K562 (cell line): ENCODE measurements at regions not wholly inside any gene's neighbourhood (a gene's known extent, or its start where the extent isn't known, plus 50 kb on each side); places are given as distances from the start of the nearest gene placed in this dataset.
"Not testable (repeated sequence)": the region's sequence is repeated elsewhere in the genome, so short reads cannot be mapped to it uniquely, and the experiment has no call there.

Source experiments
- ATAC-seq: fragments of 200-7000 bp; cut with Tn5 transposase; 3 replicates; pipeline ENCODE4 v1.9.1; 2020; ENCODE audit warnings: moderate library complexity
- BruUV-seq: library from RNA; stranded (reverse); fragments of 400-500 nt; replicated peaks from 2 replicates; lab custom pipeline; 2021; lab: Mats Ljungman, UMichigan
- CTCF ChIA-PET: fragments of 300-600 bp; formaldehyde crosslinking; extraction: SDS; loops from one replicate; lab custom pipeline; 2021; ENCODE audit warnings: low intra/inter-chr PET ratio; lab: Yijun Ruan, JAX
- POLR2A ChIA-PET: fragments of 300-600, 350-650 bp; sonication (Branson Sonifier 250); formaldehyde crosslinking; extraction: SDS; loops from one replicate; lab custom pipeline; 2021; ENCODE audit warnings: antibody characterized with exemption, inconsistent platforms; lab: Yijun Ruan, JAX
- DNase-seq, 4 experiments: peaks; one replicate each; pipeline versions ENCODE4 v3.0.0 to v3.0.0-alpha.2; 2011 to 2018; ENCODE audit warnings: low spot score in 3 of 4, mixed read lengths in 3 of 4; ENCODE audit errors: extremely low read depth in 1 of 4
- FAIRE-seq: peaks from 2 replicates; lab custom pipeline; 2011; peaks lifted over from hg19 to GRCh38; lab: Jason Lieb, UNC
- H2AFZ ChIP-seq: 2 replicates; pipeline ENCODE4 v1.6.0; 2011; ENCODE audit warnings: low read depth, low read length, control low read depth, inconsistent platforms
- H3K27ac ChIP-seq: fragments of 200-600 bp; 3 replicates; pipeline ENCODE4 v1.8.0; 2011; ENCODE audit warnings: low read depth, mild to moderate bottlenecking, control low read depth, inconsistent platforms, low read length, moderate library complexity, mixed read lengths; ENCODE audit errors: extremely low read depth
- H3K27me3 ChIP-seq, 2 experiments: fragments of 300-600 bp in 1 of 2; 2 replicates in 1 of 2; 3 replicates in 1 of 2; pipeline versions ENCODE4 v1.6.0 to v1.8.0; 2011; ENCODE audit warnings: inconsistent platforms in 2 of 2, low read length in 2 of 2, mild to moderate bottlenecking in 1 of 2, mixed read lengths in 1 of 2, moderate library complexity in 1 of 2; ENCODE audit not compliant: control insufficient read depth in 2 of 2, insufficient read depth in 2 of 2
- H3K36me3 ChIP-seq: fragments of 300-600 bp; 3 replicates; pipeline ENCODE4 v1.8.0; 2011; ENCODE audit warnings: mild to moderate bottlenecking, low read length, inconsistent platforms; ENCODE audit not compliant: control insufficient read depth, insufficient read depth
- H3K4me1 ChIP-seq, 2 experiments: fragments of 200-600 bp in 1 of 2; replicated peaks in 1 of 2; 2 replicates in 1 of 2; 3 replicates in 1 of 2; pipeline versions ENCODE4 v1.5.1 to v1.8.0; 2011; ENCODE audit warnings: inconsistent platforms in 2 of 2, low read length in 2 of 2, mild to moderate bottlenecking in 1 of 2, mixed read lengths in 1 of 2, moderate library complexity in 1 of 2; ENCODE audit not compliant: control insufficient read depth in 2 of 2, insufficient read depth in 2 of 2
- H3K4me2 ChIP-seq: 2 replicates; pipeline ENCODE4 v1.6.1; 2011; ENCODE audit warnings: low read length, control low read depth, inconsistent platforms, mixed read lengths; ENCODE audit not compliant: insufficient read depth
- H3K4me3 ChIP-seq: fragments of 200-600 bp; sonication (generic), shearing (Covaris generic); 2 replicates; pipeline ENCODE4 v1.5.1; 2016; ENCODE audit warnings: control low read depth, inconsistent platforms
- H3K79me2 ChIP-seq: fragments of 200-600 bp; 3 replicates; pipeline ENCODE4 v1.8.0; 2011; ENCODE audit warnings: low read length, inconsistent platforms; ENCODE audit not compliant: control insufficient read depth, insufficient read depth
- H3K9ac ChIP-seq, 2 experiments: 2 replicates each; pipeline versions ENCODE4 v1.6.0 to v1.6.1; 2011; ENCODE audit warnings: low read depth in 2 of 2, low read length in 2 of 2, control low read depth in 1 of 2, inconsistent platforms in 1 of 2, mild to moderate bottlenecking in 1 of 2, mixed read lengths in 1 of 2; ENCODE audit not compliant: insufficient read depth in 1 of 2
- H3K9me1 ChIP-seq: one replicate; pipeline ENCODE4 v1.6.0; 2011; ENCODE audit warnings: inconsistent platforms, mild to moderate bottlenecking, low read length, moderate library complexity; ENCODE audit not compliant: control insufficient read depth, insufficient read depth
- H3K9me3 ChIP-seq: replicated peaks from 2 replicates; pipeline ENCODE4 v1.5.1; 2011; ENCODE audit warnings: low read depth, low read length, inconsistent platforms; ENCODE audit not compliant: control insufficient read depth, insufficient read depth
- H4K20me1 ChIP-seq: replicated peaks from 2 replicates; pipeline ENCODE4 v1.6.1; 2011; ENCODE audit warnings: low read length, inconsistent platforms, mixed read lengths; ENCODE audit not compliant: control insufficient read depth, insufficient read depth
- WGBS: fragments of 100-300 bp; shearing (Covaris generic); methylation state at CpG from one replicate; pipeline ENCODE4 v1.1.6; 2016; ENCODE audit warnings: low coverage, mixed read lengths; ENCODE audit not compliant: insufficient coverage; ENCODE audit errors: missing lambda C conversion rate; 5-methylcytosine and 5-hydroxymethylcytosine counted together
- in situ Hi-C: fragments of 300-500 bp; cut with MboI; formaldehyde crosslinking; loops from 4 replicates; pipeline ENCODE4 v1.15.0; 2018; ENCODE audit warnings: inconsistent platforms, mixed read lengths
- intact Hi-C: fragments of 100-400 bp; cut with micrococcal nuclease; formaldehyde crosslinking; loops from 2 replicates; pipeline ENCODE4 v1.14.2; 2022

DNA sequence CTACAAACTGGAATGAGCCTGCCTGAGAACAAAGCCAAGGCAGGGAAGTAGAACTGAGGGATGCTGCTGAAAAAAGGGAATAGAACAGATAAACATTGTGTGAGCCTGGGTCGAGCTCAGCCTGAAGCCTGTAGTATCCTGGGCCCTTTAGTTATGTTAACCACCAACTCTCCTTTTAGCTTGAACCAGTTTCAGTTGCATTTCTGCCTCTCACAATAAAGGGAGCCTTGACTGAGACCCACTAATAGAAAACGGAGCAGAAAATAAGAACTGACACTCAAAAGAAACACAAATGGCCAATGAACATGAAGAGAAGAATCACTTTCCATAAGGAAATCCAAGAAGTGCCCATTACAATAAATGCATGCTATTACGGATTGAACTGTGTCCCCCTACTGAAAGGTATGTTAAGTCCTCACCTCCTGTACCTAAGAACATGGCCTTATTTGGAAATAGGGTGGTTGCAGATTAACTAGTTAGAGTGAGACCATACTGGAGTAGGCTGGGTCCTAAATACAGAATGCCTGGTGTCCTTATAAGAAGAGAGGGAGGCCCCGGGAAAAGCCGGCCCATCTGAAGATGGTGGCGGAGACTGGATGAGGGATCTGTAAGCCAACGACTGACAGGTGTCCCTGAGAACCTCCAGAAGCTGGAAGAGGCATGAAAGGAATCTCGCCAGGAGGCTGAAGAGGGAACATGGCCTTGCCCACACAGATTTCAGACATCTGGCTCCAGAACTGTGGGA, 4423.0 kb upstream of the TPTE start:
- POLR2A ChIA-PET, H3K4me2 ChIP-seq, H3K36me3 ChIP-seq, H3K79me2 ChIP-seq, H3K9ac ChIP-seq, H3K9me1 ChIP-seq, BruUV-seq, CTCF ChIA-PET, H3K4me3 ChIP-seq, H3K4me1 ChIP-seq, H4K20me1 ChIP-seq, H3K27me3 ChIP-seq, ATAC-seq, in situ Hi-C loops, H2AFZ ChIP-seq, DNase-seq, FAIRE-seq, intact Hi-C loops, H3K9me3 ChIP-seq, H3K27ac ChIP-seq: not testable (repeated sequence)
- WGBS = 0% methylated on average over 6 of the region's 8 CpGs

GRCh38 chr21:6101588-6101987, 4419.8 kb upstream of the TPTE start:
- DNase-seq, CTCF ChIA-PET, H4K20me1 ChIP-seq, FAIRE-seq, H2AFZ ChIP-seq, H3K79me2 ChIP-seq, H3K9me1 ChIP-seq, ATAC-seq, H3K4me2 ChIP-seq, H3K27me3 ChIP-seq, in situ Hi-C loops, BruUV-seq, H3K9me3 ChIP-seq, H3K4me3 ChIP-seq, intact Hi-C loops, H3K4me1 ChIP-seq, H3K36me3 ChIP-seq, POLR2A ChIA-PET, H3K27ac ChIP-seq, H3K9ac ChIP-seq: not testable (repeated sequence)
- WGBS = no CpG with 5 or more reads among the region's 9 CpGs

- ATAC-seq, intact Hi-C loops, H3K27me3 ChIP-seq, FAIRE-seq, H3K4me3 ChIP-seq, H3K27ac ChIP-seq, H3K9me1 ChIP-seq, H3K4me2 ChIP-seq, H3K36me3 ChIP-seq, DNase-seq, POLR2A ChIA-PET, H3K4me1 ChIP-seq, H3K9me3 ChIP-seq, H3K79me2 ChIP-seq, H4K20me1 ChIP-seq, H2AFZ ChIP-seq, BruUV-seq, in situ Hi-C loops, CTCF ChIA-PET, H3K9ac ChIP-seq: not testable (repeated sequence)
- WGBS = no CpG with 5 or more reads among the region's 8 CpGs
Observed at GRCh38 chr21:6104546-6104945, 4416.8 kb upstream of the TPTE start.
